ENCODE measurements at regions not wholly inside any gene's neighbourhood (a gene's known extent, or its start where the extent isn't known, plus 50 kb on each side); places are given as distances from the start of the nearest gene placed in this dataset.

DNA sequence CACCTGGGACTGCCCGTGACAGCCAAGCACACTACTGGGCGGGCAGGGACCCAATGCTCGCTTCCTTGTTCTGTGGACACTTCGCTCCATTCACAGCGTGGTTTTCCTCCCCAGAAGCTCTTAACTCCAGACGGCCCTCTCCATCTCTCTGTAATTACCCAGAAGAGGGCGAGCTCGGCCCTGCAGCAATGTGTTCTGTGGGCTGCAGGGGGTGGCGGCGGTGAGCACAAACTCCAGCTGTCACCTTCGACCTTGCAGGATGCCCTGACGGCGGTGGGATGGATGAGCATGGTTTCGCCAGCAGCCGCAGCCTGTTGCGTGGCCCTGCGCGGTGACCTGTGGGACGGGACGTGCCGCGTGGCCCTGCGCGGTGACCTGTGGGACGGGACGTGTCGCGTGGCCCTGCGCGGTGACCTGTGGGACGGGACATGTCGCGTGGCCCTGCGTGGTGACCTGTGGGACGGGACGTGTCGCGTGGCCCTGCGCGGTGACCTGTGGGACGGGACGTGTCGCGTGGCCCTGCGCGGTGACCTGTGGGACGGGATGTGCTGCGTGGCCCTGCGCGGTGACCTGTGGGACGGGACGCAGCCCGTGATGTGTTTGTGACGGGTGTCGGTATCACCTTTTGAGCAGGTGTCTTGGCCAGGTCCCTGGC, 1204.7 kb downstream of the BRD1 start:
- TF ChIP-seq, protein P1, sequence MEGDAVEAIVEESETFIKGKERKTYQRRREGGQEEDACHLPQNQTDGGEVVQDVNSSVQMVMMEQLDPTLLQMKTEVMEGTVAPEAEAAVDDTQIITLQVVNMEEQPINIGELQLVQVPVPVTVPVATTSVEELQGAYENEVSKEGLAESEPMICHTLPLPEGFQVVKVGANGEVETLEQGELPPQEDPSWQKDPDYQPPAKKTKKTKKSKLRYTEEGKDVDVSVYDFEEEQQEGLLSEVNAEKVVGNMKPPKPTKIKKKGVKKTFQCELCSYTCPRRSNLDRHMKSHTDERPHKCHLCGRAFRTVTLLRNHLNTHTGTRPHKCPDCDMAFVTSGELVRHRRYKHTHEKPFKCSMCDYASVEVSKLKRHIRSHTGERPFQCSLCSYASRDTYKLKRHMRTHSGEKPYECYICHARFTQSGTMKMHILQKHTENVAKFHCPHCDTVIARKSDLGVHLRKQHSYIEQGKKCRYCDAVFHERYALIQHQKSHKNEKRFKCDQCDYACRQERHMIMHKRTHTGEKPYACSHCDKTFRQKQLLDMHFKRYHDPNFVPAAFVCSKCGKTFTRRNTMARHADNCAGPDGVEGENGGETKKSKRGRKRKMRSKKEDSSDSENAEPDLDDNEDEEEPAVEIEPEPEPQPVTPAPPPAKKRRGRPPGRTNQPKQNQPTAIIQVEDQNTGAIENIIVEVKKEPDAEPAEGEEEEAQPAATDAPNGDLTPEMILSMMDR (conservative IDR thresholded peaks at IDR 0.05; ENCODE audit: low read depth, low read length): no peak
- TF ChIP-seq EZH2 (IDR thresholded peaks at IDR 0.05; ENCODE audit: low read length, unreplicated experiment): no peak
- no peak for TF ChIP-seq EZH2phosphoT487 (IDR thresholded peaks at IDR 0.05; ENCODE audit: borderline replicate concordance, low read length)

Measured in PC-3 (cell line).